ENCODE measurements at regions not wholly inside any gene's neighbourhood (a gene's known extent, or its start where the extent isn't known, plus 50 kb on each side); places are given as distances from the start of the nearest gene placed in this dataset.

GRCh38 chr1:209063767-209064659 lies 519.5 kb upstream of the CAMK1G start:
- no peak for DNase-seq (ENCODE audit: low read depth in 2 of 2)

GRCh38 chr1:209064850-209065706 lies 518.4 kb upstream of the CAMK1G start:
- no peak for DNase-seq (ENCODE audit: low read depth in 2 of 2)

GRCh38 chr1:209072481-209072880 lies 511.0 kb upstream of the CAMK1G start:
- DNase-seq (ENCODE audit: low read depth in 2 of 2), result no peak

- DNase-seq (ENCODE audit: low read depth in 2 of 2), result no peak
These were observed 509.6 kb upstream of the CAMK1G start for GRCh38 chr1:209073879-209074278.

GRCh38 chr1:209074575-209075250 lies 508.8 kb upstream of the CAMK1G start:
- no peak for DNase-seq (ENCODE audit: low read depth in 2 of 2)

- no peak for DNase-seq (ENCODE audit: low read depth in 2 of 2)
These were observed 506.8 kb upstream of the CAMK1G start for GRCh38 chr1:209076688-209077087.

GRCh38 chr1:209080170-209080781 lies 503.2 kb upstream of the CAMK1G start:
- no peak for DNase-seq (ENCODE audit: low read depth in 2 of 2)

GRCh38 chr1:209086486-209087192 lies 496.9 kb upstream of the CAMK1G start:
- no peak for DNase-seq (ENCODE audit: low read depth in 2 of 2)

GRCh38 chr1:209094384-209094783 lies 489.1 kb upstream of the CAMK1G start:
- no peak for DNase-seq (ENCODE audit: low read depth in 2 of 2)

GRCh38 chr1:209095627-209096595 lies 487.6 kb upstream of the CAMK1G start:
- no peak for DNase-seq (ENCODE audit: low read depth in 2 of 2)

GRCh38 chr1:209100460-209100859 lies 483.1 kb upstream of the CAMK1G start:
- no peak for DNase-seq (ENCODE audit: low read depth in 2 of 2)

GRCh38 chr1:209101106-209101505 lies 482.4 kb upstream of the CAMK1G start:
- no peak for DNase-seq (ENCODE audit: low read depth in 2 of 2)

GRCh38 chr1:209102120-209102519 lies 481.4 kb upstream of the CAMK1G start:
- DNase-seq (ENCODE audit: low read depth in 2 of 2), result no peak

- no peak for DNase-seq (ENCODE audit: low read depth in 2 of 2)
These were observed 481.0 kb upstream of the CAMK1G start for GRCh38 chr1:209102531-209102930.

GRCh38 chr1:209103092-209103491 lies 480.4 kb upstream of the CAMK1G start:
- no peak for DNase-seq (ENCODE audit: low read depth in 2 of 2)

GRCh38 chr1:209104646-209105045 lies 478.9 kb upstream of the CAMK1G start:
- DNase-seq (ENCODE audit: low read depth in 2 of 2), result no peak

- DNase-seq (ENCODE audit: low read depth in 2 of 2), result no peak
These were observed 477.8 kb upstream of the CAMK1G start for GRCh38 chr1:209105701-209106100.

- no peak for DNase-seq (ENCODE audit: low read depth in 2 of 2)
These were observed 477.2 kb upstream of the CAMK1G start for GRCh38 chr1:209106237-209106741.

- no peak for DNase-seq (ENCODE audit: low read depth in 2 of 2)
These were observed 476.7 kb upstream of the CAMK1G start for GRCh38 chr1:209106861-209107260.

GRCh38 chr1:209107535-209107934 lies 476.0 kb upstream of the CAMK1G start:
- no peak for DNase-seq (ENCODE audit: low read depth in 2 of 2)
